HEK293T (cell line): ENCODE measurements at regions not wholly inside any gene's neighbourhood (a gene's known extent, or its start where the extent isn't known, plus 50 kb on each side); places are given as distances from the start of the nearest gene placed in this dataset.
"Not testable (repeated sequence)": the region's sequence is repeated elsewhere in the genome, so short reads cannot be mapped to it uniquely, and the experiment has no call there.

Experiments
- CTCF ChIA-PET: fragments of 350-600 bp; formaldehyde crosslinking; extraction: SDS; loops from one replicate; lab custom pipeline; 2021; ENCODE audit warnings: antibody characterized with exemption, inconsistent platforms; lab: Yijun Ruan, JAX
- POLR2A ChIA-PET: fragments of 350-600 bp; formaldehyde crosslinking; extraction: SDS; loops from one replicate; lab custom pipeline; 2020; ENCODE audit warnings: antibody characterized with exemption, inconsistent platforms; lab: Yijun Ruan, JAX
- DNase-seq: peaks from one replicate; pipeline ENCODE4 v3.0.0; 2012; ENCODE audit warnings: mixed read lengths; ENCODE audit errors: extremely low spot score
- ARNT ChIP-seq: fragments of 450-650 bp; IDR thresholded peaks from 2 replicates; pipeline ENCODE4 v1.6.1; 2017; ENCODE audit warnings: mild to moderate bottlenecking
- BHLHE40 ChIP-seq: fragments of 450-650 bp; IDR thresholded peaks from 2 replicates; pipeline ENCODE4 v1.6.1; 2016; ENCODE audit warnings: mild to moderate bottlenecking, moderate library complexity, borderline replicate concordance
- CTBP1 ChIP-seq: fragments of 450-650 bp; IDR thresholded peaks from 2 replicates; pipeline ENCODE4 v1.6.1; 2016; ENCODE audit warnings: borderline replicate concordance
- ELF4 ChIP-seq: fragments of 450-650 bp; IDR thresholded peaks from 2 replicates; pipeline ENCODE4 v1.6.1; 2017; ENCODE audit warnings: antibody characterized with exemption
- FOXA1 ChIP-seq: fragments of 450-650 bp; IDR thresholded peaks from 2 replicates; pipeline ENCODE4 v1.6.1; 2016; ENCODE audit warnings: mild to moderate bottlenecking
- FOXK2 ChIP-seq: fragments of 450-650 bp; IDR thresholded peaks from 2 replicates; pipeline ENCODE4 v1.6.1; 2016; ENCODE audit warnings: mild to moderate bottlenecking
- FOXM1 ChIP-seq: fragments of 450-650 bp; IDR thresholded peaks from 2 replicates; pipeline ENCODE4 v1.6.1; 2017; ENCODE audit warnings: mild to moderate bottlenecking, borderline replicate concordance
- HDGF ChIP-seq: fragments of 450-650 bp; IDR thresholded peaks from 2 replicates; pipeline ENCODE4 v1.6.1; 2017; ENCODE audit warnings: antibody characterized with exemption, borderline replicate concordance
- L3MBTL2 ChIP-seq: fragments of 450-650 bp; conservative IDR thresholded peaks from 2 replicates; pipeline ENCODE4 v1.6.1; 2016; ENCODE audit warnings: mild to moderate bottlenecking
- LEF1 ChIP-seq: fragments of 450-650 bp; IDR thresholded peaks from 2 replicates; pipeline ENCODE4 v1.6.1; 2017; ENCODE audit warnings: mild to moderate bottlenecking, borderline replicate concordance
- NFRKB ChIP-seq: fragments of 450-650 bp; IDR thresholded peaks from 2 replicates; pipeline ENCODE4 v1.6.1; 2016; ENCODE audit warnings: mild to moderate bottlenecking, moderate library complexity
- SP1 ChIP-seq: fragments of 450-650 bp; IDR thresholded peaks from 2 replicates; pipeline ENCODE4 v1.6.1; 2017
- SUZ12 ChIP-seq: fragments of 450-650 bp; IDR thresholded peaks from 2 replicates; pipeline ENCODE4 v1.6.1; 2016; ENCODE audit warnings: mild to moderate bottlenecking
- TARDBP ChIP-seq: fragments of 450-650 bp; IDR thresholded peaks from 2 replicates; pipeline ENCODE4 v1.6.1; 2016
- ZNF384 ChIP-seq: fragments of 450-650 bp; IDR thresholded peaks from 2 replicates; pipeline ENCODE4 v1.6.1; 2016
- TF ChIP-seq, protein P1 (sequence below): fragments of 450-650 bp; IDR thresholded peaks from 2 replicates; pipeline ENCODE4 v1.6.1; 2016

DNA sequence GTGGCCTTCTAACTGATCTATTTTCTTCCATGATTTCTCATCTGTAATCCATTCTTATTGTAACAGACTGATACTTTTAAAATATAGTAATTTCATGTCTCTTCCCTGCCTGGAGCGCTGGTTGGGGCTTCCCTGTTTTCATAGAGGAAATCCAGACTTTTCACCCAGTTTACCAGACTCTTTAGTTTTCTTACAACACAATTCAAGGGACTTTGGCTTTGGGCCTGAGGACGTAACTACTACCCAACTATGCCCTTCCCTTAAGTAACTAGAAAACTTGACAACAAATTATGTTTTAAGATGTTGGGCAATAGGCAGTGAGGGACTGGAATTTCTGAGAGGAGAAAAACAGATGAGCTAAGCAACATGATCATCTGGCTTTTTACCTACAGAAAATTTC, 289.6 kb downstream of the FGF10 start:
- DNase-seq = no peak
- TF ChIP-seq CTBP1 (no peak), TARDBP (no peak), FOXA1 (no peak), SUZ12 (no peak), FOXK2 (no peak), LEF1 (no peak), BHLHE40 (no peak)
- POLR2A ChIA-PET = no interaction called here
- CTCF ChIA-PET = no interaction called here

DNA sequence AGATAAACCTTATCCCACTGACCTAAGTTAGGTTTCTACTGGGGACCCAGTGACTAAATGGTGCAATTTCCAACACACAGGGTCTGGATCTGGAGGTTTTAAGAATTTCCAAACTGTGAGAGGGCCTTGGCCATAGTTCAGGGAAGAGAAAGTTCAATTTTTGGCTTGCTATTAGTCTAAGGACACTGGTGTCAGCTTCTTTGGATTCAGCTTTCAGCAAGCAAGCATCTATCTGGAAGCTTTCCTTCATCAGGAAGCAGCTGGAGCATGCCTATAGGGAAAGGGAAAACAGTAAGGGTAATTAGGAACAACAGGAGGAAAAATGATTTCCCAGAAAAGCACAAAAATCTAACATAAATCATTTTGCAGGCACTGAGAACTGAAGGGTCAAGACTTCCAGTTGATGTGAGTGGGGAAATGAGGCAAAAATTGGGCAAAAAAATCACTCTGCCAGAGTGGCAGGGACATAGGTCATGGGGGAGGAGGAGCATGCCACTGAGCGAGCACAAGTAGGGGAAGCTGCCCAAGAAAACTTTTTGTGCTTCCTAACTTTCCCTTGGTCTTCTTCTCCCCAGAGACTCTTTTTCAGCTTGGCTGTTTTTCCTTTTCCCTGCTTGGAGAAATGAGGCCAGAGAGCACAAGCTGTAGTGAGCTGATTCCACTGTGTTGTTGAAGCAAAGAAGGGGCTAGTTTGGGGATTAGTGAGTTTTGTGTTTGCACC, 299.6 kb downstream of the FGF10 start:
- DNase-seq = no peak
- TF ChIP-seq TARDBP (no peak), LEF1 (no peak), FOXK2 (no peak), CTBP1 (no peak), SP1 (no peak), SUZ12 (no peak), BHLHE40 (no peak), ZNF384 (no peak), FOXM1 (no peak), ARNT (no peak), FOXA1 (no peak), NFRKB (no peak), HDGF (no peak), ELF4 (no peak), L3MBTL2 (no peak)
- TF ChIP-seq, protein P1, sequence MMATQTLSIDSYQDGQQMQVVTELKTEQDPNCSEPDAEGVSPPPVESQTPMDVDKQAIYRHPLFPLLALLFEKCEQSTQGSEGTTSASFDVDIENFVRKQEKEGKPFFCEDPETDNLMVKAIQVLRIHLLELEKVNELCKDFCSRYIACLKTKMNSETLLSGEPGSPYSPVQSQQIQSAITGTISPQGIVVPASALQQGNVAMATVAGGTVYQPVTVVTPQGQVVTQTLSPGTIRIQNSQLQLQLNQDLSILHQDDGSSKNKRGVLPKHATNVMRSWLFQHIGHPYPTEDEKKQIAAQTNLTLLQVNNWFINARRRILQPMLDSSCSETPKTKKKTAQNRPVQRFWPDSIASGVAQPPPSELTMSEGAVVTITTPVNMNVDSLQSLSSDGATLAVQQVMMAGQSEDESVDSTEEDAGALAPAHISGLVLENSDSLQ = no peak
- ChIA-PET CTCF (interaction anchor here (0.7 kb wide), 1 partner anchor 107 kb away, joined by 5 read pairs; no protein-coding TSS in a partner anchor), POLR2A (no interaction called here)

DNA sequence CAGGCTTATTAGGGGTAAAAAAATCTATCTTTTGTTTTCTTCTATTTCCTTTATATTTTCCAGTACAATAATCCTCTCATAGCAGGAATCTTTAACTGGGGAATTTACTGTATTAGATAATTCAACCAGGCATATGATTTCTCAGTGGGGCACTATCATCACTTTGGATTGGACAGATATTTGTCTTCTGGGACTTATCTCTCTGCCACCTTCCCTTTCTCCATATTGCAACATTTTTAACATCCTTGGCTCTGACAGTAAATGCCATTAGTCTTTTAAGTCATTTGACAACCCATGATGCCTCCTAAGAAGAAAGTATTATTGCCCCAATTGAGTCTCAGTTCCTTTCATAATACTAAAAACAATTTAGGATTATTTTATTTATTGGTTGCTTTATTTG, 304.1 kb downstream of the FGF10 start:
- CTCF ChIA-PET = no interaction called here

DNA sequence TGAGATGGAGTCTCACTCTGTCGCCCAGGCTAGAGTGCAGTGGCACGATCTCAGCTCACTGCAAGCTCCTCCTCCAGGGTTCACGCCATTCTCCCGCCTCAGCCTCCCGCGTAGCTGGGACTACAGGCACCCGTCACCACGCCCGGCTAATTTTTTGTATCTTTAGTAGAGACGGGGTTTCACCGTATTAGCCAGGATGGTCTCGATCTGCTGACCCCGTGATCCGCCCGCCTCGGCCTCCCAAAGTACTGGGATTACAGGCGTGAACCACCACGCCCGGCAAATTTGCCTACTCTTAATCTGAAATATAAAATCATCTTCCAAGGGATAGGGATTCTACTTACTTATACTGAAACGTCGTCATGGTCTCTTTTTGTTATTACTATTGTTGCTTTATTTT, 314.7 kb downstream of the FGF10 start:
- POLR2A ChIA-PET, DNase-seq, CTCF ChIA-PET: not testable (repeated sequence)

More for the DNA sequence above, 304.1 kb downstream of the FGF10 start:
- TF ChIP-seq LEF1 (no peak), HDGF (no peak), FOXK2 (no peak), SP1 (no peak), ARNT (no peak), BHLHE40 (no peak), NFRKB (no peak), ELF4 (no peak), L3MBTL2 (no peak)
- POLR2A ChIA-PET = no interaction called here
- no peak for DNase-seq

DNA sequence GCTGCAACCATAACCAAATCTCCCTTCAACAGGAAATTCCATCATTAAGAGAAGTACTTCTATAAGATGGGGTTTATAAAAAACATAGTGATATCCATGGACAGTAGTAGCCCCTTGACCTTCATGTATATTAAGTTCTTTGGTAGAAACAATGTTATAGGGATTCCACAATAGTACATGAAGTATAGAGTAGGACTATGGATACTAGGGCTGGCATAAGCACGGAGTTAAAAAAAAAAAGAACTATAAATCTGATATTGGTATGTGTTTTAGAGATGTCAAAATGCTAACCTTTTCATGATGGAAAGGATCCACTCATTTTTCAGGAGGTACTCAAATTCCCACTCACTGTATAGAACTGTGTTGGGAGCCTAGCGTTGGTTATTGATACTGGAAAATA, 337.6 kb downstream of the FGF10 start:
- no peak for DNase-seq
- POLR2A ChIA-PET = no interaction called here
- TF ChIP-seq ZNF384 (no peak), CTBP1 (no peak), LEF1 (no peak)
- CTCF ChIA-PET = interaction anchor here (0.6 kb wide), 1 partner anchor 319 kb away, joined by 11 read pairs; no protein-coding TSS in a partner anchor

DNA sequence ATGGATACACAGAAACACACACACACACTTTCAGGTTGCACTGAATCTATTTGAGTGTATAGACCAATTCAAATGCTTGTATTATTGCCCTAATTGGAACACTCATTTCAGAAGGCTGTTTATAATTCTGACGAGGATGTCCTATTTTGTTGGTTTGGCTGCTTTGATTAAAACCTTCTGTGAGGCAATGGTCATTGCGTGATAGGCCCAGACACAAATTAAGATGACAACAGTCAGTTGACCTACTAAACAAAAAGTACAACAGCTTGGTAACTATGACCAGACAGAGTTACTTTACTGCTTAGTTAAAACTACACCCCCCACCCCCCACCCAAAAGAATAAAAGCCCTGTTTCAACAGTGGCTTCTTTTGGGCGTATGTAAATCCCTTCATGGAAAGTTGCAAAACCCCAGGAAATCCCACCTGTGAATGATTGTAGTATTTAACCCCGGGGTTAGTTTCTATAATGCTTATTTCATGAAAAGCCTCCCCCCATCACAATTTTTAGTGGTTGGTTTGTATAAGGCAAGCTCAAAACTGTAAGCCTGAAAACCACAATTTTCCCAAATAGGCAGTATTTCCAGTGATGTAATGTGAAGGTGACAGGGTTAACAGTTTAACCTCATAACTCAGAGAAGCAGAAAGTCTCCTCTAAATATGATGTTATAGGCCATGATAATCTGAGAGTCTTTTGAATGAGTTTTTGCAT, 340.8 kb downstream of the FGF10 start:
- ChIA-PET POLR2A (no interaction called here), CTCF (no interaction called here)
- TF ChIP-seq CTBP1 (no peak), FOXM1 (no peak), TARDBP (no peak), FOXK2 (no peak), HDGF (no peak), FOXA1 (no peak), ZNF384 (no peak), NFRKB (no peak), SP1 (no peak), LEF1 (no peak), BHLHE40 (no peak), ARNT (no peak)
- TF ChIP-seq, protein P1 = no peak
- no peak for DNase-seq

DNA sequence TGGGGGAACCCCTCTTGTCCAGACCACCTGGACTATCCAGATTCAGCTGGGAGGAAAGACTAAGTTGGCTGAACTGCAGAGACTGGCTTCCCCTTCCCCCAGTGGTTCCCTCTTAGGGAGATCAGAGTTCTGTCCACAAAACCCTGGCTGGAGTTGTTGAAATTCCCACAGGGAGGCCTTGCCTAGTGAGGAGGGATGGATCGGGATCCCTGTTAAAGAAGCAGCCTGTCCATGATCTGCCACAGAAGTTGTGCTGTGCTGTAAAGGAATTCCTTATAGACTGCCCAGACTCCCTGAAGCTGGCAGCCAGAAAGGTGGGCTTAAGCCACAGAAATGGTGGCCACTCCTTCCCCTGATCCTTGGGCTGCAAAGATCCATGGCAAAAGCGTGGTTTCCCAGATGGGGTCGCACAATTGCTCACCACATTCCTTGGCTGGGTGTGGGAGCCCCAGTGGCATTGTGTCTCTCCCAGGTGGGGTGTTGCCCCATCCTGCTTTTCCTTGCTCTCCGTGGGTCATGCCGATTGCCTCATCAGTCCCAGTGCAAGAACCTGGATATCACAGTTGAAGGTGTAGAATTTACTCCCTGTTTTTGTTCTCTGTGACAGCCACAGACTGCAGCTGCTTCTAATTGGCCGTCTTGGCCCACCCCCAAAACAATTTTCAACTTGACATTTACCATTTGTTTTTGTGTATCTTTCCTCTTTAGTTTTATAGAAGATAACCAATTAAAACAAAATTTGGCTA, 342.4 kb downstream of the FGF10 start:
- TF ChIP-seq CTBP1 (no peak), SP1 (no peak), FOXK2 (no peak), ELF4 (no peak), SUZ12 (no peak), LEF1 (no peak), L3MBTL2 (no peak), FOXM1 (no peak), BHLHE40 (no peak), FOXA1 (no peak), ZNF384 (no peak), NFRKB (no peak), HDGF (no peak), TARDBP (no peak), ARNT (no peak)
- TF ChIP-seq, protein P1 = no peak
- no peak for DNase-seq
- CTCF ChIA-PET = no interaction called here
- POLR2A ChIA-PET = no interaction called here

DNA sequence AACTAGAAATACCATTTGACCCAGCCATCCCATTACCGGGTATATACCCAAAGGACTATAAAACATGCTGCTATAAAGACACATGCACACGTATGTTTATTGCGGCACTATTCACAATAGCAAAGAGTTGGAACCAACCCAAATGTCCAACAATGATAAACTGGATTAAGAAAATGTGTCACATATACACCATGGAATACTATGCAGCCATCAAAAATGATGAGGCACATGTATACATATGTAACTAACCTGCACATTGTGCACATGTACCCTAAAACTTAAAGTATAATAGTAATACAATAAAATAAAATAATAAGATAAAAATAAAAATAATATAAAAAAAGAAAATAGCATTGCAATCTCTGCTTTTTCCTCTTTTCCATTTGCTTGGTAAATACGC, 344.7 kb downstream of the FGF10 start:
- DNase-seq, CTCF ChIA-PET, POLR2A ChIA-PET: not testable (repeated sequence)
